ENCODE measurements at regions not wholly inside any gene's neighbourhood (a gene's known extent, or its start where the extent isn't known, plus 50 kb on each side); places are given as distances from the start of the nearest gene placed in this dataset.

DNA sequence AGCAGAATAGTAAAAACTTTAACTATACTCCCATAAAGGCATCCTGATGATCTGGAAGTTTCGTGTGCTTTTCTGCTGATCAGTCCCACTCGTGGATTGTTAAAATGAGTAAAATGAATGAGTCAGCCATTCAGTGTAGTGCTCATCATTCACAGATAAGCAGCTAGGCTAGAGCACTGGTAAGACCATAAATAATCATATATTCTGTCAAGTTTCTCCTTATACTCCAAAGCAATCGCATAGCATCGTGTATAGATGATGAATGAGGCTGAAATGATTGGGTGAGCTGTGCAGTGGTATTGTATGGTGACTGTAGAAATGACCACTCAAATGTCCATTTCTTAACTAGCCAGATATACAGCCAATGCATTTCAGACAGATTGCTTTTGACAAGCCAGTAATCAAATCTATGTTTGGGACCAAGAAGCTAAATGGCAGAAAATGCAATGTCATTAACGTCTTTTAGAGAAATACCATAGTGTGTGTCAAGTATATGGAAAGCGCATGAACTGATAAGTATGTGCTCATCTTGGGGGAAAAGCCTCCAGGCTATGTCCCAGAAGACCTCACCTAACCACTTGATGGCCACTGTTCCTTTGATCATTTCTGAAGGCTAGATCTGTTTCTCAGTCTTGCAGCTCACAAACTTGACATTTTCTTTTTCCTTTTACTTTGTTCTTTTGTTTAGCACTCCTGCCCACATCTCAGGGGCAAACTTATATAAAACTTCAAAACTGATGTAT is 227.2 kb upstream of the FAM3C start:
- Histone ChIP-seq H3K36me3 (replicated peaks in 1 of 2) (no peaks in the 10 kb centered on the region), H3K27ac (no peak overlapping the region), H3K4me3 (no peak overlapping the region), H3K27me3 (no peaks in the 10 kb centered on the region), H3K4me1 (replicated peaks in 1 of 2) (no peaks in the 10 kb centered on the region), H3K9me3 (replicated peaks in 1 of 3) (no peaks in the 10 kb centered on the region)
- intact Hi-C loops (cut with DNase I) = no loop called here
- 48 to 62% (median 56%) methylated on average over 6 of the region's 6 CpGs for WGBS, 4 donors
- no peak for TF ChIP-seq POLR2A (IDR thresholded peaks at IDR 0.05)
- TF ChIP-seq, protein P1, sequence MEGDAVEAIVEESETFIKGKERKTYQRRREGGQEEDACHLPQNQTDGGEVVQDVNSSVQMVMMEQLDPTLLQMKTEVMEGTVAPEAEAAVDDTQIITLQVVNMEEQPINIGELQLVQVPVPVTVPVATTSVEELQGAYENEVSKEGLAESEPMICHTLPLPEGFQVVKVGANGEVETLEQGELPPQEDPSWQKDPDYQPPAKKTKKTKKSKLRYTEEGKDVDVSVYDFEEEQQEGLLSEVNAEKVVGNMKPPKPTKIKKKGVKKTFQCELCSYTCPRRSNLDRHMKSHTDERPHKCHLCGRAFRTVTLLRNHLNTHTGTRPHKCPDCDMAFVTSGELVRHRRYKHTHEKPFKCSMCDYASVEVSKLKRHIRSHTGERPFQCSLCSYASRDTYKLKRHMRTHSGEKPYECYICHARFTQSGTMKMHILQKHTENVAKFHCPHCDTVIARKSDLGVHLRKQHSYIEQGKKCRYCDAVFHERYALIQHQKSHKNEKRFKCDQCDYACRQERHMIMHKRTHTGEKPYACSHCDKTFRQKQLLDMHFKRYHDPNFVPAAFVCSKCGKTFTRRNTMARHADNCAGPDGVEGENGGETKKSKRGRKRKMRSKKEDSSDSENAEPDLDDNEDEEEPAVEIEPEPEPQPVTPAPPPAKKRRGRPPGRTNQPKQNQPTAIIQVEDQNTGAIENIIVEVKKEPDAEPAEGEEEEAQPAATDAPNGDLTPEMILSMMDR (IDR thresholded peaks at IDR 0.05) = no peak
- DNase-seq = no peak

DNA sequence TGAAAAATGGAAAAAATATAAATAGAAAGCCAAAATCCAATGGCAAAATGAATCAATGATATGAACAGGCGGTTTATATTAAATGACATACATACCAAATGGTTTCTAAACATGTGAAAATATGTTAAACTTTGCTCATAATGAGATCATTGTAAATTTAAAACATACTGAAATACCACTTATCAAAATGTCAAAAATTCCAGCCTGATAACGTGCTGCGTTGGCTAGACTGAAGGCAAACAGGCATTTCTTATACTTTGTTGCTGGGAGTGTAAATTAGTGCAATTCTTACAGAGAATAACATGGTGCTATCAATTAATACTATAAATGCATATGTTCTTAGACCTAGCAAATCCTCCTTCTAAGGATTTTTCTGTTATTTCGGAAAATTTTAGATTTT is 225.8 kb upstream of the FAM3C start:
- no peaks in the 10 kb centered on the region for H3K9me3 ChIP-seq (replicated peaks in 1 of 3)
- H3K4me3 ChIP-seq = no peak overlapping the region
- H3K27me3 ChIP-seq = no peaks in the 10 kb centered on the region
- H3K36me3 ChIP-seq (replicated peaks in 1 of 2) = no peaks in the 10 kb centered on the region
- H3K4me1 ChIP-seq (replicated peaks in 1 of 2) = no peaks in the 10 kb centered on the region
- WGBS, 4 donors = 74 to 92% (median 86%) methylated on average over 4 of the region's 4 CpGs
- H3K27ac ChIP-seq = no peak overlapping the region
- intact Hi-C loops (cut with DNase I) = no loop called here
- TF ChIP-seq, protein P1 (IDR thresholded peaks at IDR 0.05) = no peak
- TF ChIP-seq POLR2A (IDR thresholded peaks at IDR 0.05) = no peak
- no peak for DNase-seq

- TF ChIP-seq, protein P1 (IDR thresholded peaks at IDR 0.05) = no peak
- no peak for TF ChIP-seq POLR2A (IDR thresholded peaks at IDR 0.05)
- DNase-seq = no peak
- H3K9me3 ChIP-seq (replicated peaks in 1 of 3) = no peaks in the 10 kb centered on the region
- no peak overlapping the region for H3K4me3 ChIP-seq
- intact Hi-C loops (cut with DNase I) = no loop called here
- no peak overlapping the region for H3K27ac ChIP-seq
- no peaks in the 10 kb centered on the region for H3K4me1 ChIP-seq (replicated peaks in 1 of 2)
- WGBS, 4 donors = 89 to 95% (median 92%) methylated on average over 11 of the region's 11 CpGs
- no peaks in the 10 kb centered on the region for H3K36me3 ChIP-seq (replicated peaks in 1 of 2)
- no peaks in the 10 kb centered on the region for H3K27me3 ChIP-seq
Measured at GRCh38 chr7:121620953-121621606, 225.0 kb upstream of the FAM3C start.

- 69 to 74% (median 72%) methylated on average over 3 of the region's 3 CpGs for WGBS, 4 donors
- TF ChIP-seq POLR2A (IDR thresholded peaks at IDR 0.05) = no peak
- TF ChIP-seq, protein P1 (IDR thresholded peaks at IDR 0.05) = no peak
- Histone ChIP-seq H3K4me3 (no peak overlapping the region), H3K27ac (no peak overlapping the region), H3K36me3 (replicated peaks in 1 of 2) (no peaks in the 10 kb centered on the region), H3K4me1 (replicated peaks in 1 of 2) (no peaks in the 10 kb centered on the region), H3K27me3 (no peaks in the 10 kb centered on the region), H3K9me3 (replicated peaks in 1 of 3) (no peaks in the 10 kb centered on the region)
- DNase-seq = no peak
- intact Hi-C loops (cut with DNase I) = no loop called here
Measured at GRCh38 chr7:121620206-121620605, 224.1 kb upstream of the FAM3C start.
